ENCODE measurements at regions not wholly inside any gene's neighbourhood (a gene's known extent, or its start where the extent isn't known, plus 50 kb on each side); places are given as distances from the start of the nearest gene placed in this dataset.

GRCh38 chr1:90768098-90768497, 51.0 kb upstream of the BARHL2 start:
- no peak overlapping the region for H3K27ac ChIP-seq
- WGBS, 3 donors = 64 to 78% (median 74%) methylated on average over 1 of the region's 1 CpG
- TF ChIP-seq CTCF (IDR thresholded peaks at IDR 0.05) = no peak
- intact Hi-C loops (cut with DNase I) = no loop called here
- ATAC-seq (no peak), DNase-seq (no peak)
- no peak overlapping the region for H3K4me3 ChIP-seq
- no peaks in the 10 kb centered on the region for H3K36me3 ChIP-seq (ENCODE audit: insufficient read depth in 1 of 2, low read depth in 1 of 2)
- no peaks in the 10 kb centered on the region for H3K9me3 ChIP-seq
- H3K27me3 ChIP-seq (ENCODE audit: insufficient read depth in 3 of 3, low read length in 2 of 3) = peaks cover 0 to 23% (median 4%) of the 10 kb centered on the region in 3 donors
- no peaks in the 10 kb centered on the region for H3K4me1 ChIP-seq
